Activated B cell treated with CpG ODN at 0.5 μM for 24 hours (primary cell): ENCODE measurements at regions not wholly inside any gene's neighbourhood (a gene's known extent, or its start where the extent isn't known, plus 50 kb on each side); places are given as distances from the start of the nearest gene placed in this dataset.
"Not testable (repeated sequence)": the region's sequence is repeated elsewhere in the genome, so short reads cannot be mapped to it uniquely, and the experiment has no call there.

ENCODE experiments used
- ATAC-seq: fragments of 200-7000 bp; cut with Tn5 transposase; one replicate; pipeline ENCODE4 v1.10.0; 2021; ENCODE audit warnings: low read depth, mild to moderate bottlenecking, moderate library complexity
- CTCF ChIA-PET: fragments of 350-600 bp; sonication (Branson Sonifier 250); formaldehyde crosslinking; loops from one replicate; lab custom pipeline; 2021; ENCODE audit warnings: antibody characterized with exemption; lab: Charles Lee
- POLR2A ChIA-PET: fragments of 350-600 bp; sonication (Branson Sonifier 250); formaldehyde crosslinking; loops from one replicate; lab custom pipeline; 2021; ENCODE audit warnings: antibody characterized with exemption; lab: Charles Lee
- DNase-seq: peaks from one replicate; pipeline ENCODE4 v3.0.0; 2022
- H3K27ac Mint-ChIP-seq: one replicate; pipeline ENCODE4 v1.8.0; 2020; ENCODE audit warnings: mixed read lengths
- H3K27me3 Mint-ChIP-seq: one replicate; pipeline ENCODE4 v1.8.0; 2021; ENCODE audit warnings: mixed read lengths
- H3K36me3 Mint-ChIP-seq: one replicate; pipeline ENCODE4 v1.8.0; 2021; ENCODE audit warnings: low read depth, mixed read lengths
- H3K4me1 Mint-ChIP-seq: one replicate; pipeline ENCODE4 v1.8.0; 2021; ENCODE audit warnings: mixed read lengths
- H3K4me3 Mint-ChIP-seq: one replicate; pipeline ENCODE4 v1.8.0; 2020; ENCODE audit warnings: mild to moderate bottlenecking, mixed read lengths
- H3K9me3 Mint-ChIP-seq: one replicate; pipeline ENCODE4 v1.8.0; 2020; ENCODE audit warnings: mixed read lengths
- CTCF ChIP-seq: fragments of 200-600 bp; IDR thresholded peaks from one replicate; pipeline ENCODE4 v1.8.0; 2022; ENCODE audit warnings: antibody characterized with exemption, mild to moderate bottlenecking
- intact Hi-C: fragments of 100-400 bp; cut with micrococcal nuclease; formaldehyde crosslinking; loops from one replicate; pipeline ENCODE4 v1.15.1; 2024

GRCh38 chrY:21028506-21028905 is 272.6 kb downstream of the RPS4Y2 start:
- POLR2A ChIA-PET = no interaction called here
- TF ChIP-seq CTCF = no peak
- H3K4me1 Mint-ChIP-seq = peaks cover 46% of the 10 kb centered on the region
- H3K9me3 Mint-ChIP-seq = no peaks in the 10 kb centered on the region
- CTCF ChIA-PET = no interaction called here
- no peak overlapping the region for H3K4me3 Mint-ChIP-seq
- no peaks in the 10 kb centered on the region for H3K27me3 Mint-ChIP-seq
- DNase-seq = no peak
- H3K36me3 Mint-ChIP-seq = no peaks in the 10 kb centered on the region
- ATAC-seq = no peak
- H3K27ac Mint-ChIP-seq = no peak overlapping the region
- intact Hi-C loops = loop anchor here (10.0 kb wide), 1 partner anchor 46 kb away; no protein-coding TSS in a partner anchor

- Mint-ChIP-seq H3K4me1 (peaks cover 44% of the 10 kb centered on the region), H3K9me3 (no peaks in the 10 kb centered on the region), H3K27ac (peak overlapping the region; percentile 88), H3K4me3 (peak overlapping the region; percentile 32), H3K36me3 (peaks cover 6% of the 10 kb centered on the region), H3K27me3 (no peaks in the 10 kb centered on the region)
- intact Hi-C loops = no loop called here
- no peak for TF ChIP-seq CTCF
- ATAC-seq = peak; percentile 50
- DNase-seq = no peak
- ChIA-PET POLR2A (interaction anchor here (1.4 kb wide), 1 partner anchor 223 kb away, joined by 4 read pairs; no protein-coding TSS in a partner anchor), CTCF (no interaction called here)
Measured at GRCh38 chrY:21033363-21033762, 277.5 kb downstream of the RPS4Y2 start.

GRCh38 chrY:21034151-21035061 is 278.5 kb downstream of the RPS4Y2 start:
- DNase-seq (no peak), ATAC-seq (no peak)
- peaks cover 34% of the 10 kb centered on the region for H3K4me1 Mint-ChIP-seq
- CTCF ChIA-PET = no interaction called here
- no peak for TF ChIP-seq CTCF
- no peaks in the 10 kb centered on the region for H3K27me3 Mint-ChIP-seq
- POLR2A ChIA-PET = no interaction called here
- intact Hi-C loops = no loop called here
- H3K4me3 Mint-ChIP-seq = peak overlapping the region; percentile 24
- H3K36me3 Mint-ChIP-seq = peaks cover 7% of the 10 kb centered on the region
- H3K27ac Mint-ChIP-seq = peak overlapping the region; percentile 88
- no peaks in the 10 kb centered on the region for H3K9me3 Mint-ChIP-seq

DNA sequence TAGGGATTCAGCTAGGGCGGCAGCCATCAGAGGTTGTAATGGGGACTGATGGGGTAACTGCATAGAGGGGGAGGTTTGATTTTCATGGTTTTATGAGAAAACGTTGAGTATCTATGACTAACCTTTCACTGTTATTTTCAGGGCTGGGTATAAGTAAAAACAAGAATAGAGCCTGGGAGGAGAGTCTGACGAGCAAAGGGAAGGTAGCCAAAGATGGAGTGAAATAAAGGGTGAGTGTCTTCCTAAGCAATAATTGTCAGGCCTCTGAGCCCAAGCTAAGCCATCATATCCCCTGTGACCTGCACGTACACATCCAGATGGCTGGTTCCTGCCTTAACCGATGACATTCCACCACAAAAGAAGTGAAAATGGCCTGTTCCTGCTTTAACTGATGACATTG is 281.5 kb downstream of the RPS4Y2 start:
- POLR2A ChIA-PET, H3K4me3 Mint-ChIP-seq, intact Hi-C loops, CTCF ChIA-PET, H3K27ac Mint-ChIP-seq, H3K27me3 Mint-ChIP-seq, ATAC-seq, H3K9me3 Mint-ChIP-seq, DNase-seq: not testable (repeated sequence)
- Mint-ChIP-seq H3K36me3 (peaks cover 12% of the 10 kb centered on the region), H3K4me1 (peaks cover 23% of the 10 kb centered on the region)

GRCh38 chrY:21039811-21040210 is 283.9 kb downstream of the RPS4Y2 start:
- Mint-ChIP-seq H3K27me3 (no peaks in the 10 kb centered on the region), H3K4me3 (no peak overlapping the region), H3K4me1 (no peaks in the 10 kb centered on the region), H3K36me3 (peaks cover 30% of the 10 kb centered on the region), H3K27ac (no peak overlapping the region), H3K9me3 (peaks cover 8% of the 10 kb centered on the region)
- no peak for TF ChIP-seq CTCF
- CTCF ChIA-PET = no interaction called here
- DNase-seq = no peak
- intact Hi-C loops = no loop called here
- no peak for ATAC-seq
- POLR2A ChIA-PET = no interaction called here

DNA sequence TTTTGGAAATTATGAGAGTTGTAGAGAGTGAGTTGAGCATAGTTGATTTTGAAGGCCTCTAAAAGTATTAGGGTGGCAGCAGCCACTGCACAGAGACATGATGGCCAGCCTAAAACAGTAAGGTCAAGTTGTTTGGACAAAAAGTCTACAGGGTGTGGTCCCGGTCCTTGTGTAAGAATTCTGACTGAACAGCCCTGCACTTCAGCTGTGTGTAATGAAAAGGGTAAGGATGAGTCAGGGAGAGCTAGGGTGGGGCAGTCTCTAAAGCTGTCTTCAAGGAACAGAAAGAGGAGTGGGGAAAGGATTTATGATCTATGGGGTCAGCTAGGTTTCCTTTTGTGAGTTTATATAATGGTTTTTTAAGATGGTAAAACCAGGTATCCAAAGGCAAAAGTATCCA is 284.8 kb downstream of the RPS4Y2 start:
- H3K36me3 Mint-ChIP-seq = peaks cover 30% of the 10 kb centered on the region
- H3K27ac Mint-ChIP-seq, H3K4me1 Mint-ChIP-seq, POLR2A ChIA-PET, DNase-seq, intact Hi-C loops, H3K4me3 Mint-ChIP-seq, CTCF ChIA-PET, ATAC-seq, H3K27me3 Mint-ChIP-seq, H3K9me3 Mint-ChIP-seq: not testable (repeated sequence)
